ENCODE measurements at regions not wholly inside any gene's neighbourhood (a gene's known extent, or its start where the extent isn't known, plus 50 kb on each side); places are given as distances from the start of the nearest gene placed in this dataset.

GRCh38 chr21:28826569-28826968, 166.1 kb downstream of the LTN1 start:
- DNase-seq: no peak

- DNase-seq: no peak
Observed at GRCh38 chr21:28826021-28826420, 166.7 kb downstream of the LTN1 start.

- no peak for DNase-seq
Observed at GRCh38 chr21:28823429-28823828, 169.2 kb downstream of the LTN1 start.

GRCh38 chr21:28822486-28823335, 170.0 kb downstream of the LTN1 start:
- no peak for DNase-seq

- DNase-seq: no peak
Observed at GRCh38 chr21:28822123-28822399, 170.6 kb downstream of the LTN1 start.

GRCh38 chr21:28821276-28822122, 171.2 kb downstream of the LTN1 start:
- DNase-seq: no peak

- DNase-seq: no peak
Observed at GRCh38 chr21:28818663-28819278, 173.9 kb downstream of the LTN1 start.

GRCh38 chr21:28817871-28818270, 174.8 kb downstream of the LTN1 start:
- DNase-seq: no peak

GRCh38 chr21:28811860-28812259, 180.8 kb downstream of the LTN1 start:
- no peak for DNase-seq

- no peak for DNase-seq
Observed at GRCh38 chr21:28810826-28811524, 181.7 kb downstream of the LTN1 start.

GRCh38 chr21:28805885-28806284, 186.8 kb downstream of the LTN1 start:
- no peak for DNase-seq

- no peak for DNase-seq
Observed at GRCh38 chr21:28804089-28804670, 188.5 kb downstream of the LTN1 start.

- DNase-seq: no peak
Observed at GRCh38 chr21:28801906-28802305, 190.8 kb downstream of the LTN1 start.

GRCh38 chr21:28799926-28800325, 192.8 kb downstream of the LTN1 start:
- no peak for DNase-seq

- no peak for DNase-seq
Observed at GRCh38 chr21:28798798-28799197, 193.9 kb downstream of the LTN1 start.

GRCh38 chr21:28795251-28795650, 197.4 kb downstream of the LTN1 start:
- no peak for DNase-seq

- DNase-seq: no peak
Observed at GRCh38 chr21:28794371-28794851, 198.3 kb downstream of the LTN1 start.

GRCh38 chr21:28793043-28793442, 199.6 kb downstream of the LTN1 start:
- DNase-seq: no peak

- DNase-seq: no peak
Observed at GRCh38 chr21:28791595-28792282, 200.9 kb downstream of the LTN1 start.

- no peak for DNase-seq
Observed at GRCh38 chr21:28790335-28790734, 202.3 kb downstream of the LTN1 start.

- no peak for DNase-seq
Observed at GRCh38 chr21:28789523-28789922, 203.2 kb downstream of the LTN1 start.

- DNase-seq: no peak
Observed at GRCh38 chr21:28788030-28788429, 204.6 kb downstream of the LTN1 start.
